ENCODE measurements at regions not wholly inside any gene's neighbourhood (a gene's known extent, or its start where the extent isn't known, plus 50 kb on each side); places are given as distances from the start of the nearest gene placed in this dataset.
"Not testable (repeated sequence)": the region's sequence is repeated elsewhere in the genome, so short reads cannot be mapped to it uniquely, and the experiment has no call there.

DNA sequence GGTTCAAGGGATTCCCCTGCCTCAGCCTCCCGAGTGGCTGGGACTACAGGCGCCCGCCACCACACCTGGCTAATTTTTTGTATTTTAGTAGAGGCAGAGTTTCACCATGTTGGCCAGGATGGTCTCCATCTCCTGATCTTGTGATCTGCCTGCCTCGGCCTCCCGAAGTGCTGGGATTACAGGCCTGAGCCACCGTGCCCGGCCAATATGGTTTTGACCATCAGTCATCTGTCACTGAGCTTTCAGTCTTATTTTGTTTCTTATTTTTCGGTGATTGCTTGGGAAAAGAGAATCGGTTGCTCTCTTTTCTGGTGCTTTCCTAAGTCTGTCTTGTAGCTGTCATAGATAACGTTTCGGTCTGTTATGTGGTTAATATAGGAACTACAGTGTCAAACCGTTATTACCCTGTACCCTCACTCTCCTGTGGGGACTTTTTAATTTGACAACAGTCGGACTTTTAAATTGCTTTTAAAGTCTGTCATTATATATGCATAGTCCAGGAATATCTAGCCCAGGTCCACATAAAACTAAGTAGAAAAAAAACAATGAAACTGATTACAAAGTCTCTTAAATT is 453.4 kb downstream of the KCNJ18 start:
- Mint-ChIP-seq H3K36me3 (ENCODE audit: low read depth) (no peaks in the 10 kb centered on the region), H3K27ac (no peak overlapping the region), H3K9me3 (ENCODE audit: insufficient read depth) (peaks cover 32% of the 10 kb centered on the region), H3K4me3 (no peak overlapping the region), H3K27me3 (ENCODE audit: low read depth) (no peaks in the 10 kb centered on the region), H3K4me1 (ENCODE audit: low read depth) (no peaks in the 10 kb centered on the region)
- DNase-seq: no peak
- CTCF ChIA-PET: no interaction called here
- no peak for ATAC-seq
- POLR2A ChIA-PET: no interaction called here

DNA sequence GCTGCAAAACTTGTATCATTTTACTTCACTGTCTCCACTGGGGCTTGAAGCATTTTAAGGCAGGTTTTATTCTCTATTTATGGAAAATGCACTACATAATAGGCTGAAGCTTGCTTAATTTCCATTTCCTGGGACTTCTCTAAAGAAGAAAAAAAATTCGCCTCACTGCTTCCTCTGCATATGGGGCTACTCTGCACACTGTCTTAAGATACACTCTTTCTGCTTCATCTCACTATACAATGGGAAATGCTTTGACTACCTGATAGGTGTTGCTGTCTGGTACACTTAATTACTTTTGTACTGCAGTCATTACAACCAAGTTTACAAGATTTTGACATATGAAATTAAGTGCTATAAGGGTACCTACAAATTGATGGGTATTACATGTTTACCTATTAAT is 466.0 kb downstream of the KCNJ18 start:
- no peaks in the 10 kb centered on the region for H3K36me3 Mint-ChIP-seq (ENCODE audit: low read depth)
- no peaks in the 10 kb centered on the region for H3K4me1 Mint-ChIP-seq (ENCODE audit: low read depth)
- no peaks in the 10 kb centered on the region for H3K27me3 Mint-ChIP-seq (ENCODE audit: low read depth)
- ATAC-seq (no peak), DNase-seq (no peak)
- ChIA-PET POLR2A (no interaction called here), CTCF (no interaction called here)
- no peak overlapping the region for H3K4me3 Mint-ChIP-seq
- peaks cover 42% of the 10 kb centered on the region for H3K9me3 Mint-ChIP-seq (ENCODE audit: insufficient read depth)
- no peak overlapping the region for H3K27ac Mint-ChIP-seq

GRCh38 chr17:22161376-22161775 is 469.1 kb downstream of the KCNJ18 start:
- POLR2A ChIA-PET: no interaction called here
- Mint-ChIP-seq H3K9me3 (ENCODE audit: insufficient read depth) (peaks cover 33% of the 10 kb centered on the region), H3K4me1 (ENCODE audit: low read depth) (no peaks in the 10 kb centered on the region), H3K27ac (no peak overlapping the region), H3K4me3 (no peak overlapping the region), H3K27me3 (ENCODE audit: low read depth) (no peaks in the 10 kb centered on the region), H3K36me3 (ENCODE audit: low read depth) (no peaks in the 10 kb centered on the region)
- CTCF ChIA-PET: no interaction called here
- DNase-seq (no peak), ATAC-seq (no peak)

DNA sequence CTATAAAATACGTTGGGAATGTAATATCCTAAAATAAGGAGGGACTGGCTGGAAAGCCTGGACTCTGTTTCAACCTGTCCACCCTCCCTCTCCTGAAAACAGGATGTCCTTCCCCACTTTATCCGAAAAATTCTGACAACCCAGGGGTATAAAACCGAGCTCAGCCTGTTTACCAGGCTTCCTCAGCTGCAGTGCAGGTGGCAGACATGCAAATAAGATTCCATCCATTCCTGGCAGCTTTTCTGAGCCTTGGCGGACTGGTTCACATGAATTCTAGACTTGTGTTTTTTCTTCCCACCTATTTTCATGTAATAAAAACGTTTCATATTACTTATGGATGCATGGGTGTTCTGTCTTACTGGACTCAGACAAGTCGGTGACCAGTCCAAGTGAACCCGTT is 479.3 kb downstream of the KCNJ18 start:
- H3K27ac Mint-ChIP-seq: no peak overlapping the region
- ChIA-PET POLR2A (no interaction called here), CTCF (no interaction called here)
- H3K4me3 Mint-ChIP-seq: no peak overlapping the region
- H3K27me3 Mint-ChIP-seq (ENCODE audit: low read depth): no peaks in the 10 kb centered on the region
- no peaks in the 10 kb centered on the region for H3K4me1 Mint-ChIP-seq (ENCODE audit: low read depth)
- DNase-seq: no peak
- no peak for ATAC-seq
- H3K36me3 Mint-ChIP-seq (ENCODE audit: low read depth): no peaks in the 10 kb centered on the region
- peaks cover 26% of the 10 kb centered on the region for H3K9me3 Mint-ChIP-seq (ENCODE audit: insufficient read depth)

- CTCF ChIA-PET: no interaction called here
- H3K27me3 Mint-ChIP-seq (ENCODE audit: low read depth): no peaks in the 10 kb centered on the region
- DNase-seq: no peak
Observed at GRCh38 chr17:22193113-22193512, 500.8 kb downstream of the KCNJ18 start.

GRCh38 chr17:22200187-22200586 is 507.9 kb downstream of the KCNJ18 start:
- CTCF ChIA-PET; POLR2A ChIA-PET; ATAC-seq; H3K4me3 Mint-ChIP-seq; H3K36me3 Mint-ChIP-seq (ENCODE audit: low read depth); H3K4me1 Mint-ChIP-seq (ENCODE audit: low read depth); H3K27ac Mint-ChIP-seq; DNase-seq; H3K27me3 Mint-ChIP-seq (ENCODE audit: low read depth): not testable (repeated sequence)
- H3K9me3 Mint-ChIP-seq (ENCODE audit: insufficient read depth): peaks cover 28% of the 10 kb centered on the region

More at GRCh38 chr17:22193113-22193512, 500.8 kb downstream of the KCNJ18 start:
- POLR2A ChIA-PET: no interaction called here
- Mint-ChIP-seq H3K36me3 (ENCODE audit: low read depth) (no peaks in the 10 kb centered on the region), H3K4me1 (ENCODE audit: low read depth) (no peaks in the 10 kb centered on the region), H3K4me3 (no peak overlapping the region), H3K9me3 (ENCODE audit: insufficient read depth) (peaks cover 11% of the 10 kb centered on the region), H3K27ac (no peak overlapping the region)
- no peak for ATAC-seq

GRCh38 chr17:22202702-22203101 is 510.4 kb downstream of the KCNJ18 start:
- Mint-ChIP-seq H3K27me3 (ENCODE audit: low read depth) (no peaks in the 10 kb centered on the region), H3K9me3 (ENCODE audit: insufficient read depth) (peaks cover 36% of the 10 kb centered on the region), H3K27ac (no peak overlapping the region), H3K4me3 (no peak overlapping the region), H3K4me1 (ENCODE audit: low read depth) (no peaks in the 10 kb centered on the region), H3K36me3 (ENCODE audit: low read depth) (no peaks in the 10 kb centered on the region)
- no peak for DNase-seq
- peak; percentile 61 for ATAC-seq
- CTCF ChIA-PET: no interaction called here
- POLR2A ChIA-PET: no interaction called here

DNA sequence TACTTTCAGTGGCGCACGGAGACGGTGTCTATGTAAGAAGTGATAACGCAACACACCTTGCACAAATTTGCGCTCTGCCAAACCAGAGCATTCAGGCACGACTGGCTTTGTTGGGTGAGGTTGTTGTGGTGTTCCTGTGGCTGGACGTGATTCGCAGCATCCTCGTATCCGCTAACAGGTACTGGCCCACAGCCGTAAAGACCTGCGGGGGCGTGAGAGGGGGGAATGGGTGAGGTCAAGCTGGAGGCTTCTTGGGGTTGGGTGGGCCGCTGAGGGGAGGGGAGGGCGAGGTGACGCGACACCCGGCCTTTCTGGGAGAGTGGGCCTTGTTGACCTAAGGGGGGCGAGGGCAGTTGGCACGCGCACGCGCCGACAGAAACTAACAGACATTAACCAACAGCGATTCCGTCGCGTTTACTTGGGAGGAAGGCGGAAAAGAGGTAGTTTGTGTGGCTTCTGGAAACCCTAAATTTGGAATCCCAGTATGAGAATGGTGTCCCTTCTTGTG is 510.9 kb downstream of the KCNJ18 start:
- ChIA-PET CTCF (no interaction called here), POLR2A (no interaction called here)
- DNase-seq (no peak), ATAC-seq (no peak)
- Mint-ChIP-seq H3K27me3 (ENCODE audit: low read depth) (no peaks in the 10 kb centered on the region), H3K4me3 (no peak overlapping the region), H3K36me3 (ENCODE audit: low read depth) (no peaks in the 10 kb centered on the region), H3K4me1 (ENCODE audit: low read depth) (no peaks in the 10 kb centered on the region), H3K9me3 (ENCODE audit: insufficient read depth) (peaks cover 38% of the 10 kb centered on the region), H3K27ac (no peak overlapping the region)

- H3K27me3 Mint-ChIP-seq (ENCODE audit: low read depth); CTCF ChIA-PET; POLR2A ChIA-PET: not testable (repeated sequence)
Observed at GRCh38 chr17:22204076-22204475, 511.8 kb downstream of the KCNJ18 start.

GRCh38 chr17:22210212-22210611 is 517.9 kb downstream of the KCNJ18 start:
- CTCF ChIA-PET; DNase-seq; H3K27ac Mint-ChIP-seq; POLR2A ChIA-PET; H3K4me1 Mint-ChIP-seq (ENCODE audit: low read depth); H3K27me3 Mint-ChIP-seq (ENCODE audit: low read depth); ATAC-seq; H3K4me3 Mint-ChIP-seq; H3K36me3 Mint-ChIP-seq (ENCODE audit: low read depth): not testable (repeated sequence)
- peaks cover 22% of the 10 kb centered on the region for H3K9me3 Mint-ChIP-seq (ENCODE audit: insufficient read depth)

More at GRCh38 chr17:22204076-22204475, 511.8 kb downstream of the KCNJ18 start:
- H3K27ac Mint-ChIP-seq; H3K4me3 Mint-ChIP-seq; H3K4me1 Mint-ChIP-seq (ENCODE audit: low read depth); DNase-seq; H3K36me3 Mint-ChIP-seq (ENCODE audit: low read depth); ATAC-seq: not testable (repeated sequence)
- H3K9me3 Mint-ChIP-seq (ENCODE audit: insufficient read depth): peaks cover 38% of the 10 kb centered on the region

DNA sequence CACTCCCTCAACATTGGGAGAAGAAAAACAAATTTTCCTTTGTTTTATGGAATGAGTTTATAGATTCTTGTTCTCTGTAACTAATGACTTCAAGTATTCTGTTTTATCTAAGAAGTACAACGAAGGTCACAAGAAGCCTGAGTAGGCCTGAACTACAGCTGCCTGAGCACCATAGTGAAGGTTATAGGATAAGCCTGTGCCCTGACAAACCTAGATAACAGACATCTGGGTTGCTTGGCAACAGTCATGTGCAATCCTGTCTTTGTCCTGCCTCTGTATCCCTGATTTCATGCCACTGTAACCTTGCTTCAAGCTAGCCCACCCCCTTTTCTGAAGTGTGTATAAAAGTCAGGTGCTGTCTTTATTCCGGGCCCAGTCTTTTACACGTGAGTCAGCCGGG is 520.8 kb downstream of the KCNJ18 start:
- H3K36me3 Mint-ChIP-seq (ENCODE audit: low read depth); POLR2A ChIA-PET; DNase-seq; H3K27ac Mint-ChIP-seq; CTCF ChIA-PET; H3K4me1 Mint-ChIP-seq (ENCODE audit: low read depth); ATAC-seq; H3K9me3 Mint-ChIP-seq (ENCODE audit: insufficient read depth); H3K4me3 Mint-ChIP-seq; H3K27me3 Mint-ChIP-seq (ENCODE audit: low read depth): not testable (repeated sequence)

GRCh38 chr17:22217135-22217534 is 524.8 kb downstream of the KCNJ18 start:
- Mint-ChIP-seq H3K27me3 (ENCODE audit: low read depth) (no peaks in the 10 kb centered on the region), H3K36me3 (ENCODE audit: low read depth) (peaks cover 1% of the 10 kb centered on the region)
- CTCF ChIA-PET: no interaction called here

GRCh38 chr17:22221344-22221743 is 529.0 kb downstream of the KCNJ18 start:
- Mint-ChIP-seq H3K4me1 (ENCODE audit: low read depth) (no peaks in the 10 kb centered on the region), H3K27ac (no peak overlapping the region), H3K9me3 (ENCODE audit: insufficient read depth) (peaks cover 3% of the 10 kb centered on the region), H3K36me3 (ENCODE audit: low read depth) (no peaks in the 10 kb centered on the region), H3K4me3 (no peak overlapping the region), H3K27me3 (ENCODE audit: low read depth) (no peaks in the 10 kb centered on the region)
- ChIA-PET CTCF (no interaction called here), POLR2A (no interaction called here)
- ATAC-seq (no peak), DNase-seq (no peak)

More at GRCh38 chr17:22217135-22217534, 524.8 kb downstream of the KCNJ18 start:
- Mint-ChIP-seq H3K27ac (no peak overlapping the region), H3K4me1 (ENCODE audit: low read depth) (no peaks in the 10 kb centered on the region), H3K9me3 (ENCODE audit: insufficient read depth) (peaks cover 8% of the 10 kb centered on the region), H3K4me3 (no peak overlapping the region)
- POLR2A ChIA-PET: no interaction called here
- DNase-seq: no peak
- no peak for ATAC-seq

Data from activated CD8-positive, alpha-beta T cell treated with anti-CD3 and anti-CD28 coated beads, Interleukin-2, amount 10 ng/mL, durations not matched to agents 7 days and 5 days (primary cell).